Liver (tissue), 8 donors: ENCODE measurements at regions not wholly inside any gene's neighbourhood (a gene's known extent, or its start where the extent isn't known, plus 50 kb on each side); places are given as distances from the start of the nearest gene placed in this dataset.

Experiments
- DNase-seq: peaks from one replicate; pipeline ENCODE4 v3.0.0-alpha.2; 2017; ENCODE audit warnings: low spot score
- H3K27ac ChIP-seq, 2 donors: one replicate each; pipeline ENCODE4 v1.7.0; 2013; ENCODE audit warnings: inconsistent platforms in 2 of 2, low read length in 2 of 2, control low read depth in 1 of 2, low read depth in 1 of 2, mild to moderate bottlenecking in 1 of 2
- H3K27me3 ChIP-seq, 4 donors: one replicate each; pipeline versions ENCODE4 v1.6.1 to v1.7.0; 2013; ENCODE audit warnings: low read length in 3 of 4, inconsistent platforms in 1 of 4, mild to moderate bottlenecking in 1 of 4, moderate library complexity in 1 of 4; ENCODE audit not compliant: control insufficient read depth in 4 of 4, insufficient read depth in 4 of 4
- H3K36me3 ChIP-seq, 4 donors: one replicate each; pipeline versions ENCODE4 v1.6.1 to v1.7.0; 2013; ENCODE audit warnings: low read length in 3 of 4, mild to moderate bottlenecking in 3 of 4, low read depth in 1 of 4, moderate library complexity in 1 of 4; ENCODE audit not compliant: control insufficient read depth in 4 of 4, insufficient read depth in 3 of 4
- H3K4me1 ChIP-seq, 4 donors: one replicate each; pipeline versions ENCODE4 v1.6.1 to v1.7.0; 2013; ENCODE audit warnings: low read length in 3 of 4, mild to moderate bottlenecking in 3 of 4, moderate library complexity in 1 of 4; ENCODE audit not compliant: control insufficient read depth in 4 of 4, insufficient read depth in 4 of 4
- H3K4me3 ChIP-seq, 3 donors: one replicate each; pipeline versions ENCODE4 v1.6.1 to v1.7.0; 2013; ENCODE audit warnings: low read length in 3 of 3, control low read depth in 1 of 3, low read depth in 1 of 3, mild to moderate bottlenecking in 1 of 3
- H3K9ac ChIP-seq, 2 donors: one replicate each; pipeline ENCODE4 v1.7.0; 2013; ENCODE audit warnings: low read length in 2 of 2, mild to moderate bottlenecking in 2 of 2, moderate library complexity in 2 of 2, control low read depth in 1 of 2, low read depth in 1 of 2
- H3K9me3 ChIP-seq, 4 donors: one replicate each; pipeline versions ENCODE4 v1.6.1 to v1.7.0; 2013; ENCODE audit warnings: low read length in 3 of 4; ENCODE audit not compliant: control insufficient read depth in 4 of 4
- ATF3 ChIP-seq: IDR thresholded peaks from 2 replicates; pipeline ENCODE4 v1.6.1; 2016; ENCODE audit warnings: antibody characterized with exemption
- CTCF ChIP-seq: fragments of 150-350 bp; IDR thresholded peaks from 2 replicates; pipeline ENCODE4 v1.5.1; 2017; ENCODE audit warnings: improper control_type of control experiment, low read depth, low read length; ENCODE audit not compliant: missing input control
- EGR1 ChIP-seq, 2 donors: IDR thresholded peaks; 2 replicates each; pipeline ENCODE4 v1.6.1; 2016 to 2018; ENCODE audit warnings: antibody characterized with exemption in 2 of 2, low read depth in 2 of 2
- FOXA2 ChIP-seq: IDR thresholded peaks from 2 replicates; pipeline ENCODE4 v1.6.1; 2016; ENCODE audit warnings: antibody characterized with exemption
- GABPA ChIP-seq, 2 donors: IDR thresholded peaks in 1 of 2; conservative IDR thresholded peaks in 1 of 2; 2 replicates each; pipeline ENCODE4 v1.6.1; 2016; ENCODE audit warnings: antibody characterized with exemption in 2 of 2, mild to moderate bottlenecking in 1 of 2, moderate library complexity in 1 of 2
- HNF4A ChIP-seq, 2 donors: conservative IDR thresholded peaks; 2 replicates each; pipeline ENCODE4 v1.6.1; 2016; ENCODE audit warnings: antibody characterized with exemption in 2 of 2, mild to moderate bottlenecking in 2 of 2
- HNF4G ChIP-seq: IDR thresholded peaks from 2 replicates; pipeline ENCODE4 v1.6.1; 2016; ENCODE audit warnings: antibody characterized with exemption
- JUND ChIP-seq, 2 donors: IDR thresholded peaks; 2 replicates each; pipeline ENCODE4 v1.6.1; 2016; ENCODE audit warnings: antibody characterized with exemption in 2 of 2
- NR2F2 ChIP-seq: IDR thresholded peaks from 2 replicates; pipeline ENCODE4 v1.6.1; 2016; ENCODE audit warnings: antibody characterized with exemption
- RAD21 ChIP-seq, 2 donors: IDR thresholded peaks; 2 replicates each; pipeline ENCODE4 v1.6.1; 2016; ENCODE audit warnings: antibody characterized with exemption in 2 of 2, mild to moderate bottlenecking in 2 of 2
- REST ChIP-seq: IDR thresholded peaks from 2 replicates; pipeline ENCODE4 v1.6.1; 2016; ENCODE audit warnings: antibody characterized with exemption, mild to moderate bottlenecking
- RXRA ChIP-seq, 2 donors: IDR thresholded peaks; 2 replicates each; pipeline ENCODE4 v1.6.1; 2017 to 2018; ENCODE audit warnings: antibody characterized with exemption in 2 of 2, mild to moderate bottlenecking in 1 of 2
- TAF1 ChIP-seq: conservative IDR thresholded peaks from 2 replicates; pipeline ENCODE4 v1.6.1; 2016; ENCODE audit warnings: antibody characterized with exemption, mild to moderate bottlenecking
- YY1 ChIP-seq: IDR thresholded peaks from 2 replicates; pipeline ENCODE4 v1.6.1; 2016; ENCODE audit warnings: antibody characterized with exemption, mild to moderate bottlenecking
- ZBTB33 ChIP-seq: IDR thresholded peaks from 2 replicates; pipeline ENCODE4 v1.6.1; 2016; ENCODE audit warnings: antibody characterized with exemption
- WGBS: extraction: QIAGEN DNeasy Blood & Tissue Kit; methylation state at CpG from one replicate; pipeline ENCODE4 v1.1.7; 2013; 5-methylcytosine and 5-hydroxymethylcytosine counted together
- donor health status: healthy.
- donor health status: healthy.
- donor health status: healthy.
- donor health status: healthy.
- donor health status: healthy.

- no peak for DNase-seq
- peaks cover 7 to 16% (median 14%) of the 10 kb centered on the region in 4 donors for H3K4me1 ChIP-seq
- no peak overlapping the region for H3K4me3 ChIP-seq
- H3K9ac ChIP-seq, result no peak overlapping the region
- H3K9me3 ChIP-seq, result no peaks in the 10 kb centered on the region
- TF ChIP-seq HNF4A (conservative IDR thresholded peaks at IDR 0.05), result no peak
- TF ChIP-seq FOXA2, result no peak
- no peak for TF ChIP-seq JUND (IDR thresholded peaks at IDR 0.05)
- TF ChIP-seq GABPA (IDR thresholded peaks at IDR 0.05 in 1 of 2, conservative IDR thresholded peaks at IDR 0.05 in 1 of 2), result no peak
- TF ChIP-seq RAD21 (IDR thresholded peaks at IDR 0.05), result no peak
- no peak for TF ChIP-seq NR2F2
- no peak for TF ChIP-seq YY1
- no peak for TF ChIP-seq HNF4G
- no peak for TF ChIP-seq ATF3
- TF ChIP-seq EGR1 (IDR thresholded peaks at IDR 0.05; ENCODE audit: low read depth in 2 of 2), result no peak
- no peak for TF ChIP-seq TAF1
- 82% methylated on average over 6 of the region's 6 CpGs for WGBS
- no peaks in the 10 kb centered on the region for H3K27me3 ChIP-seq
- H3K27ac ChIP-seq, result no peak overlapping the region
- H3K36me3 ChIP-seq, result no peaks in the 10 kb centered on the region
Observed at GRCh38 chr21:35223480-35224156, 174.5 kb upstream of the RUNX1 start.

GRCh38 chr21:35222541-35222941 is 173.4 kb upstream of the RUNX1 start:
- DNase-seq, result no peak
- Histone ChIP-seq H3K4me1 (peaks cover 7 to 16% (median 14%) of the 10 kb centered on the region in 4 donors), H3K9me3 (no peaks in the 10 kb centered on the region), H3K27me3 (no peaks in the 10 kb centered on the region), H3K9ac (no peak overlapping the region), H3K27ac (no peak overlapping the region), H3K36me3 (no peaks in the 10 kb centered on the region), H3K4me3 (no peak overlapping the region)
- TF ChIP-seq RXRA (IDR thresholded peaks at IDR 0.05) (peak in 1 of 2 donors; percentile 51), NR2F2 (peak; percentile 41), ZBTB33 (no peak), CTCF (no peak), RAD21 (IDR thresholded peaks at IDR 0.05) (peak in 1 of 2 donors; percentile 28), YY1 (no peak), TAF1 (no peak)
- WGBS, result 44% methylated on average over 3 of the region's 3 CpGs

- WGBS, result 91% methylated on average over 3 of the region's 3 CpGs
- Histone ChIP-seq H3K4me3 (no peak overlapping the region), H3K27me3 (no peaks in the 10 kb centered on the region), H3K36me3 (no peaks in the 10 kb centered on the region), H3K9ac (no peak overlapping the region), H3K9me3 (no peaks in the 10 kb centered on the region), H3K4me1 (peaks cover 7 to 15% (median 13%) of the 10 kb centered on the region in 4 donors), H3K27ac (no peak overlapping the region)
- DNase-seq, result no peak
- peak; percentile 82 for TF ChIP-seq REST
- TF ChIP-seq TAF1, result no peak
- no peak for TF ChIP-seq YY1
Observed at GRCh38 chr21:35222021-35222420, 172.9 kb upstream of the RUNX1 start.
